Stimulated activated naive CD8-positive, alpha-beta T cell treated with anti-CD3 and anti-CD28 coated beads, Interleukin-15, Interleukin-2, amounts not matched to agents 100 ng/mL and 50 ng/mL, for 24 hours (primary cell): ENCODE measurements at regions not wholly inside any gene's neighbourhood (a gene's known extent, or its start where the extent isn't known, plus 50 kb on each side); places are given as distances from the start of the nearest gene placed in this dataset.

Source experiments
- H3K27ac Mint-ChIP-seq: one replicate; pipeline ENCODE4 v1.8.0; 2021; ENCODE audit warnings: mild to moderate bottlenecking, mixed read lengths
- H3K27me3 Mint-ChIP-seq: one replicate; pipeline ENCODE4 v1.8.0; 2021; ENCODE audit warnings: mixed read lengths
- H3K36me3 Mint-ChIP-seq: one replicate; pipeline ENCODE4 v1.8.0; 2021; ENCODE audit warnings: low read depth, mixed read lengths
- H3K4me1 Mint-ChIP-seq: one replicate; pipeline ENCODE4 v1.8.0; 2021; ENCODE audit warnings: low read depth, mixed read lengths
- H3K4me3 Mint-ChIP-seq: one replicate; pipeline ENCODE4 v1.8.0; 2021; ENCODE audit warnings: mild to moderate bottlenecking, mixed read lengths
- H3K9me3 Mint-ChIP-seq: one replicate; pipeline ENCODE4 v1.8.0; 2021; ENCODE audit warnings: mixed read lengths

- Mint-ChIP-seq H3K9me3 (no peaks in the 10 kb centered on the region), H3K36me3 (no peaks in the 10 kb centered on the region), H3K4me3 (no peak overlapping the region), H3K27ac (no peak overlapping the region), H3K27me3 (peaks cover 4% of the 10 kb centered on the region), H3K4me1 (no peaks in the 10 kb centered on the region)
Measured at GRCh38 chr4:121477480-121477879, 96.7 kb upstream of the QRFPR start.

GRCh38 chr4:121477079-121477478 is 96.3 kb upstream of the QRFPR start:
- Mint-ChIP-seq H3K4me3 (no peak overlapping the region), H3K27ac (no peak overlapping the region), H3K9me3 (no peaks in the 10 kb centered on the region), H3K36me3 (no peaks in the 10 kb centered on the region), H3K27me3 (peaks cover 4% of the 10 kb centered on the region), H3K4me1 (no peaks in the 10 kb centered on the region)

- H3K4me3 Mint-ChIP-seq = no peak overlapping the region
- H3K4me1 Mint-ChIP-seq = no peaks in the 10 kb centered on the region
- peaks cover 12% of the 10 kb centered on the region for H3K27me3 Mint-ChIP-seq
- no peaks in the 10 kb centered on the region for H3K36me3 Mint-ChIP-seq
- H3K9me3 Mint-ChIP-seq = peaks cover 6% of the 10 kb centered on the region
- no peak overlapping the region for H3K27ac Mint-ChIP-seq
Measured at GRCh38 chr4:121472937-121473721, 92.3 kb upstream of the QRFPR start.

- Mint-ChIP-seq H3K36me3 (no peaks in the 10 kb centered on the region), H3K4me3 (no peak overlapping the region), H3K9me3 (peaks cover 11% of the 10 kb centered on the region), H3K27me3 (peaks cover 25% of the 10 kb centered on the region), H3K27ac (no peak overlapping the region), H3K4me1 (no peaks in the 10 kb centered on the region)
Measured at GRCh38 chr4:121464854-121465253, 84.0 kb upstream of the QRFPR start.

GRCh38 chr4:121462660-121463261 is 81.9 kb upstream of the QRFPR start:
- no peak overlapping the region for H3K27ac Mint-ChIP-seq
- H3K4me1 Mint-ChIP-seq = no peaks in the 10 kb centered on the region
- H3K4me3 Mint-ChIP-seq = no peak overlapping the region
- H3K27me3 Mint-ChIP-seq = peaks cover 35% of the 10 kb centered on the region
- no peaks in the 10 kb centered on the region for H3K36me3 Mint-ChIP-seq
- H3K9me3 Mint-ChIP-seq = peaks cover 4% of the 10 kb centered on the region

- Mint-ChIP-seq H3K27ac (no peak overlapping the region), H3K9me3 (no peaks in the 10 kb centered on the region), H3K4me3 (no peak overlapping the region), H3K36me3 (no peaks in the 10 kb centered on the region), H3K27me3 (peaks cover 47% of the 10 kb centered on the region), H3K4me1 (no peaks in the 10 kb centered on the region)
Measured at GRCh38 chr4:121459026-121459425, 78.2 kb upstream of the QRFPR start.

- Mint-ChIP-seq H3K4me1 (no peaks in the 10 kb centered on the region), H3K4me3 (no peak overlapping the region), H3K27me3 (peaks cover 45% of the 10 kb centered on the region), H3K9me3 (no peaks in the 10 kb centered on the region), H3K36me3 (no peaks in the 10 kb centered on the region), H3K27ac (no peak overlapping the region)
Measured at GRCh38 chr4:121457278-121457875, 76.6 kb upstream of the QRFPR start.

- Mint-ChIP-seq H3K9me3 (no peaks in the 10 kb centered on the region), H3K36me3 (no peaks in the 10 kb centered on the region), H3K4me1 (no peaks in the 10 kb centered on the region), H3K4me3 (no peak overlapping the region), H3K27me3 (peaks cover 51% of the 10 kb centered on the region), H3K27ac (no peak overlapping the region)
Measured at GRCh38 chr4:121455285-121455684, 74.5 kb upstream of the QRFPR start.

GRCh38 chr4:121454251-121454979 is 73.6 kb upstream of the QRFPR start:
- H3K27ac Mint-ChIP-seq = no peak overlapping the region
- no peaks in the 10 kb centered on the region for H3K9me3 Mint-ChIP-seq
- H3K27me3 Mint-ChIP-seq = peaks cover 48% of the 10 kb centered on the region
- H3K36me3 Mint-ChIP-seq = no peaks in the 10 kb centered on the region
- no peaks in the 10 kb centered on the region for H3K4me1 Mint-ChIP-seq
- H3K4me3 Mint-ChIP-seq = no peak overlapping the region

GRCh38 chr4:121451310-121451709 is 70.5 kb upstream of the QRFPR start:
- Mint-ChIP-seq H3K27ac (no peak overlapping the region), H3K9me3 (no peaks in the 10 kb centered on the region), H3K4me1 (no peaks in the 10 kb centered on the region), H3K4me3 (no peak overlapping the region), H3K27me3 (peaks cover 27% of the 10 kb centered on the region), H3K36me3 (no peaks in the 10 kb centered on the region)

GRCh38 chr4:121449416-121449815 is 68.6 kb upstream of the QRFPR start:
- H3K4me3 Mint-ChIP-seq = no peak overlapping the region

GRCh38 chr4:121448231-121448630 is 67.4 kb upstream of the QRFPR start:
- H3K9me3 Mint-ChIP-seq = no peaks in the 10 kb centered on the region
- no peaks in the 10 kb centered on the region for H3K4me1 Mint-ChIP-seq
- no peak overlapping the region for H3K27ac Mint-ChIP-seq
- H3K27me3 Mint-ChIP-seq = peaks cover 16% of the 10 kb centered on the region
- H3K36me3 Mint-ChIP-seq = no peaks in the 10 kb centered on the region
- H3K4me3 Mint-ChIP-seq = no peak overlapping the region

More at GRCh38 chr4:121449416-121449815, 68.6 kb upstream of the QRFPR start:
- H3K4me1 Mint-ChIP-seq = no peaks in the 10 kb centered on the region
- no peaks in the 10 kb centered on the region for H3K9me3 Mint-ChIP-seq
- H3K27ac Mint-ChIP-seq = no peak overlapping the region
- H3K27me3 Mint-ChIP-seq = peaks cover 16% of the 10 kb centered on the region
- H3K36me3 Mint-ChIP-seq = no peaks in the 10 kb centered on the region

- Mint-ChIP-seq H3K4me1 (no peaks in the 10 kb centered on the region), H3K27ac (no peak overlapping the region), H3K27me3 (peaks cover 10% of the 10 kb centered on the region), H3K4me3 (no peak overlapping the region), H3K36me3 (no peaks in the 10 kb centered on the region), H3K9me3 (peaks cover 18% of the 10 kb centered on the region)
Measured at GRCh38 chr4:121439669-121440068, 58.9 kb upstream of the QRFPR start.
